WERI-Rb-1 (cell line): ENCODE measurements at regions not wholly inside any gene's neighbourhood (a gene's known extent, or its start where the extent isn't known, plus 50 kb on each side); places are given as distances from the start of the nearest gene placed in this dataset.
"Not testable (repeated sequence)": the region's sequence is repeated elsewhere in the genome, so short reads cannot be mapped to it uniquely, and the experiment has no call there.

ENCODE experiments used
- DNase-seq: peaks from one replicate; pipeline ENCODE4 v3.0.0-alpha.2; 2020
- H3K27ac ChIP-seq: fragments of 250-450 bp; sonication (Bioruptor Pico); 2 replicates; pipeline ENCODE4 v1.5.1; 2020; ENCODE audit warnings: mild to moderate bottlenecking, moderate library complexity
- H3K27me3 ChIP-seq: fragments of 250-450 bp; sonication (Bioruptor Pico); 2 replicates; pipeline ENCODE4 v1.5.1; 2021; ENCODE audit warnings: mild to moderate bottlenecking, low read depth, moderate library complexity; ENCODE audit not compliant: insufficient read depth, severe bottlenecking
- H3K36me3 ChIP-seq: fragments of 250-450 bp; sonication (Bioruptor Pico); 2 replicates; pipeline ENCODE4 v1.5.1; 2020; ENCODE audit warnings: mild to moderate bottlenecking, moderate library complexity
- H3K4me3 ChIP-seq: 2 replicates; pipeline ENCODE4 v1.5.1; 2011; ENCODE audit warnings: low read depth, mild to moderate bottlenecking, control low read depth, low read length
- H3K9me3 ChIP-seq: fragments of 250-450 bp; sonication (Bioruptor Pico); 2 replicates; pipeline ENCODE4 v1.5.1; 2021; ENCODE audit warnings: mild to moderate bottlenecking, moderate library complexity; ENCODE audit not compliant: severe bottlenecking
- TF ChIP-seq, protein P1 (sequence below): IDR thresholded peaks from 2 replicates; pipeline ENCODE4 v1.5.1; 2011; ENCODE audit warnings: low read depth, mild to moderate bottlenecking, control low read depth, inconsistent platforms, low read length

DNA sequence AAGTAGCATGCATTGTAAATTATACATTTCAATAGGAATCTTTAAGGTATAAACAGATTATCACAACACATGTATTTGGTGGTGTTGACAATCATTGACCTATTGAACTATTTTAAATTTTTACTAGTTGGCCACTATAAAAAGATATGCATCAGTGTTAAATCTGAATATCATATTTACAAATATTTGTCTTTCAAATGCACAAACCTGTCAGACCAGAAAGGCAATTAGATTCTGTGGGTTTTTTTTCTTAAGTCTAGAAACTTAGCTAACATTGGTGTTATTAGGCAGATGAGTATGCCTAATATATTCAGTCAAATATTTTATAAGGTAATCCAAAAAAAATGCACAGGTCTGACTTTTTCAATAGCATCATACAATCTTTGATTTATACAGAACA lies 241.4 kb upstream of the DGKB start:
- Histone ChIP-seq H3K27me3 (no peaks in the 10 kb centered on the region), H3K4me3 (no peak overlapping the region), H3K36me3 (no peaks in the 10 kb centered on the region), H3K9me3 (no peaks in the 10 kb centered on the region), H3K27ac (no peak overlapping the region)
- DNase-seq = no peak
- TF ChIP-seq, protein P1, sequence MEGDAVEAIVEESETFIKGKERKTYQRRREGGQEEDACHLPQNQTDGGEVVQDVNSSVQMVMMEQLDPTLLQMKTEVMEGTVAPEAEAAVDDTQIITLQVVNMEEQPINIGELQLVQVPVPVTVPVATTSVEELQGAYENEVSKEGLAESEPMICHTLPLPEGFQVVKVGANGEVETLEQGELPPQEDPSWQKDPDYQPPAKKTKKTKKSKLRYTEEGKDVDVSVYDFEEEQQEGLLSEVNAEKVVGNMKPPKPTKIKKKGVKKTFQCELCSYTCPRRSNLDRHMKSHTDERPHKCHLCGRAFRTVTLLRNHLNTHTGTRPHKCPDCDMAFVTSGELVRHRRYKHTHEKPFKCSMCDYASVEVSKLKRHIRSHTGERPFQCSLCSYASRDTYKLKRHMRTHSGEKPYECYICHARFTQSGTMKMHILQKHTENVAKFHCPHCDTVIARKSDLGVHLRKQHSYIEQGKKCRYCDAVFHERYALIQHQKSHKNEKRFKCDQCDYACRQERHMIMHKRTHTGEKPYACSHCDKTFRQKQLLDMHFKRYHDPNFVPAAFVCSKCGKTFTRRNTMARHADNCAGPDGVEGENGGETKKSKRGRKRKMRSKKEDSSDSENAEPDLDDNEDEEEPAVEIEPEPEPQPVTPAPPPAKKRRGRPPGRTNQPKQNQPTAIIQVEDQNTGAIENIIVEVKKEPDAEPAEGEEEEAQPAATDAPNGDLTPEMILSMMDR = no peak

DNA sequence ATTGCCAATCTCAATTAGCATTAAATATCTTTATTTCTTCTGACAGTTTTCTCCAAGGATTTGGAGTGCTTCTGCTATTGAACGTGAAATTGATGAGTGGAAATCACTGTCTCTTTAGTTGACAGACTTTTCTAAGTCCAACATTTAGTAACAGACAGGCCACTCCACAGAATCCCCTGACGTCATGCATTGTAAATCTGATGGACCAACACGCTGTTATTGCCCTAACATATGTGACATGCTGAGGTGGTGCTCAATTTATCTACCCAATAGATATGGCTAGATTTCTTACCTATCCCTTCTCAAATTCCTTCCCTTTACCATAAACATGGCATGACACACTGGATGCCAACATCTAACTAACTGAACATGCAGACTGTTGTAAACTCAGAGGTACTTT lies 240.6 kb upstream of the DGKB start:
- no peaks in the 10 kb centered on the region for H3K27me3 ChIP-seq
- no peak for DNase-seq
- no peak overlapping the region for H3K4me3 ChIP-seq
- no peaks in the 10 kb centered on the region for H3K9me3 ChIP-seq
- H3K27ac ChIP-seq = no peak overlapping the region
- TF ChIP-seq, protein P1 = no peak
- H3K36me3 ChIP-seq = no peaks in the 10 kb centered on the region

DNA sequence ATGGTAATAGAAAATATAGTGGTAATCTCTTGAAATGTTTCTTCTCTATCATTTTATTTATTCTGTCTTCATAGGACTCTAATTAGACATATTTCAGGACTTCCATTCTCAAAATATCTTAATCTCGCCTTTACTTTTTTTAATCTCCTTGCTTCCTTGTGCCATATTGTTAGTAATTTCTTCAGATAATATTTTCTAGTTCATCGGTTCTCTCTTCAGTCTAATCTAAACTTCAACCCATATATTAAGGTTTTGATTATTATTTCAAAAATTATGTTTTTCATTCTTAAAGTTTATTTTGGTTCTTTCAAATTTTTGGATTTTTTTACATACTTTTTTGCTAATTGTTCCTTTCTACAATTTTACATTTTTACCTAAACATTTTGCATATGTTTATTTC lies 237.9 kb upstream of the DGKB start:
- H3K4me3 ChIP-seq = no peak overlapping the region
- no peaks in the 10 kb centered on the region for H3K27me3 ChIP-seq
- no peaks in the 10 kb centered on the region for H3K36me3 ChIP-seq
- H3K9me3 ChIP-seq = no peaks in the 10 kb centered on the region
- no peak overlapping the region for H3K27ac ChIP-seq
- DNase-seq = no peak
- TF ChIP-seq, protein P1 = no peak

DNA sequence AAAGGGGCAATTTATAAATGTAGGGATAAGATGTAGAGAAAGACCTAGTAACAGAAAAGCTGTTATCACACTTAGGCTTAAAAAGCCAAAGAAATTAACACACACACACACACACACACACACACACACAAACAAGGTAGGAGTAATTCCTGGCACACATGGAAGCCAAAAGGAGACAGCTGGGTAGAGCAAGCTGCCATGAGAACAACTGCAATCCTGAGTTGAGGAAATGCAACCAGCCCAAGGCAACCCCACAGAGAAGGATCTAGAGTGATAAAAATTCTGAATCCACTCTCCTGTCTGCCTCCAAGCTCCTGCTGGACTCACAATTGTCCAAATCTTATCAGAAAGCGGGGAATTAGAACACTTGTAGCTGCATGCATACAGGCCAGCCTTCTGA lies 229.1 kb upstream of the DGKB start:
- H3K27me3 ChIP-seq = no peaks in the 10 kb centered on the region
- no peak overlapping the region for H3K4me3 ChIP-seq
- no peak overlapping the region for H3K27ac ChIP-seq
- DNase-seq = no peak
- no peaks in the 10 kb centered on the region for H3K36me3 ChIP-seq
- no peaks in the 10 kb centered on the region for H3K9me3 ChIP-seq
- TF ChIP-seq, protein P1 = no peak

DNA sequence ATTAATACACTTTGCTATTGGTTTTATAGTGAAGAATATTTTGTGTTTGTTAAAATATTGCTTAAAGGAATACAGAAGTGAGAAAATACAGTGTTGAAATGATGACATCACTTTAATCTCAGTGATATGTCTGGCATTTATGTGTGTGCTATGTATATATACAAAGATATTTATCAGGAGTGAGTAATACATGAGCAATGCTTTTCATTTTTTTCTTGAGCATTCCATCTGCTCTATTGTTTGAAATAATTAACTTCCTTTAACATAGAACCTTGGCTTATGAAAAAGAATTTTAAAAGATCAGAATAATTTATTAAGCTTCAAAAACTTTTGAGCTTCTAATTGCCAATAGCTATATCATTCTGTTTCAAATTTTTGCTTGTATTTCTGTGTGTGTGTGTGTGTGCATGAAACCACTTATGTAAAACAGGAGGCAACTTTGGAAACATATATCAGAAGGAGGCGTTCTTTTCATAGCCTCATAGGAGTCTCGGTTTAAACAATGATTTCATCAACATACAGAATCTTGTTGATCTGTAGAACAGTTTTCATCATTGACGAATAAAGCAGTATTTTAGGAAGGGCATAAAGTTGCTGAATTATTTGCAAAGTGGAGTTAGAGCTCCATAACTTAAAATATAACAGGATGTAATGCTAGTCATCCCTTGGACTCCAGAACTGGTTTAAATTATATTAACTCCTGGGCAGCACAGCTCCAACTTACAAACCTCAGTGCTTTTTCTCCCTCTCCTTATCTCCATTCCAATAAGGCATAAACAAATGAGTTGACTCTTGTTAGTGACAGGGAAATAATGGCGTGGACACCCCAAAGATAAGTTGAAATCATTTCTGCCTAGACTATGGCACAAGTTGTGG lies 228.4 kb upstream of the DGKB start:
- Histone ChIP-seq H3K27me3 (no peaks in the 10 kb centered on the region), H3K36me3 (no peaks in the 10 kb centered on the region), H3K9me3 (no peaks in the 10 kb centered on the region), H3K27ac (no peak overlapping the region), H3K4me3 (no peak overlapping the region)
- DNase-seq = no peak
- TF ChIP-seq, protein P1 = no peak

DNA sequence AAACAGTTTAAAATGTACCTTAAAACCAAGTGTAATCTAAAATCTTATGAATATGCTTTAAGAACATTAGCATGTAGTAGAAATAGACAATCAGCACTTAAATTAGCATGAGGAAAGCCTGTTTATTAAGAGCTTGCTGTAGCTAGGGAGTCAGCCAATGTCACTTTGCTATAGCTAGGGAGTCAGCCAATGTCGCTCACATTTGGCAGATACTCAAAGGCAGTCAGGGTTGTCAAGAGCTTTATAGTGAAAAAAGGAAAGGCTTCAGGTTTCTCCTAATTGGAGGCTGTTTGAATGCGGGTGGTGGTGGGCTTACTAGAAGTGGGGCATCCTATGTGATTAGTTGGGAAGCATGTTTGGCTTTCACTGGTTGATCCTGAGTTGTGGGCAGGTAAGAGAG lies 226.2 kb upstream of the DGKB start:
- TF ChIP-seq, protein P1 = no peak
- H3K27me3 ChIP-seq = no peaks in the 10 kb centered on the region
- DNase-seq = no peak
- no peak overlapping the region for H3K27ac ChIP-seq
- no peak overlapping the region for H3K4me3 ChIP-seq
- H3K9me3 ChIP-seq = no peaks in the 10 kb centered on the region
- no peaks in the 10 kb centered on the region for H3K36me3 ChIP-seq

DNA sequence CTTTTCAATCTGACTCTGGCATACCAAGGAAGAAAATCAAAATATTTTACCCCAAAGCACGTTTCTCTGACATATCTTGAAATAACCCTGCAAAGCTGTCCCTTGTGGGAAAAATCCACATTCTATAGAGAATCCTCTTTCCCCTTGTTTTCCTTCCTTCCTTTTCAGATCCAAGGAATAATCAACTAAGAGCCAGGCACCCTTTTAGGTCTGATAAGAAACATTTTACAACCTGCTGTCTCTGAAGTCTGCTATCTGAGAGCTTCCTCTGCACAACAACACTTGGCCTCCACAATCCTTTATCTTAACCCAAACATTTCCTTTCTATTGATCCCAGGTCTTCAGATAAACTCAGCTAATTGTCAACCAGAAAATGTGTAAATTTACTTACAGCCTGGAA lies 224.1 kb upstream of the DGKB start:
- H3K27ac ChIP-seq, H3K4me3 ChIP-seq, DNase-seq, H3K9me3 ChIP-seq, H3K36me3 ChIP-seq, H3K27me3 ChIP-seq: not testable (repeated sequence)
